SU-DHL-6 (cell line): ENCODE measurements at regions not wholly inside any gene's neighbourhood (a gene's known extent, or its start where the extent isn't known, plus 50 kb on each side); places are given as distances from the start of the nearest gene placed in this dataset.

ENCODE experiments used
- H2AFZ ChIP-seq: fragments of 200-600 bp; sonication (generic); 2 replicates; pipeline ENCODE4 v1.6.1; 2014; ENCODE audit warnings: low read depth, mild to moderate bottlenecking, moderate library complexity, mixed read lengths, antibody characterized with exemption, low read length; ENCODE audit not compliant: severe bottlenecking
- H3F3A ChIP-seq: fragments of 200-600 bp; shearing (Covaris generic); 2 replicates; pipeline ENCODE4 v1.6.0; 2016; ENCODE audit warnings: antibody characterized with exemption, mild to moderate bottlenecking; ENCODE audit not compliant: insufficient read depth
- H3K27ac ChIP-seq: fragments of 200-600 bp; sonication (generic); 2 replicates; pipeline ENCODE4 v1.5.1; 2016; ENCODE audit warnings: low read depth, mild to moderate bottlenecking, low read length, moderate library complexity, mixed read lengths
- H3K27me3 ChIP-seq: fragments of 200-600 bp; sonication (generic), shearing (Covaris generic); 2 replicates; pipeline ENCODE4 v1.6.0; 2014; ENCODE audit warnings: mild to moderate bottlenecking, low read length
- H3K36me3 ChIP-seq: fragments of 200-600 bp; sonication (generic); 2 replicates; pipeline ENCODE4 v1.6.1; 2014; ENCODE audit warnings: mild to moderate bottlenecking, low read length, mixed read lengths
- H3K4me2 ChIP-seq: fragments of 300-600, 200-600 bp; shearing (Covaris generic), sonication (generic); 2 replicates; pipeline ENCODE4 v1.6.0; 2014; ENCODE audit warnings: low read length, low read depth, mild to moderate bottlenecking; ENCODE audit not compliant: poor library complexity, severe bottlenecking
- H3K4me3 ChIP-seq: fragments of 200-600 bp; sonication (generic); 2 replicates; pipeline ENCODE4 v1.5.1; 2014; ENCODE audit warnings: antibody characterized with exemption, low read length, mild to moderate bottlenecking, mixed read lengths; ENCODE audit not compliant: insufficient read depth, poor library complexity, severe bottlenecking
- H3K79me2 ChIP-seq: fragments of 200-600 bp; sonication (generic); 2 replicates; pipeline ENCODE4 v1.6.1; 2014; ENCODE audit warnings: mild to moderate bottlenecking, low read length, moderate library complexity; ENCODE audit not compliant: insufficient read depth
- H3K9ac ChIP-seq: fragments of 200-600 bp; sonication (generic); 2 replicates; pipeline ENCODE4 v1.7.0; 2014; ENCODE audit warnings: mild to moderate bottlenecking, low read length
- H3K9me2 ChIP-seq: fragments of 200-600 bp; sonication (generic); replicated peaks from 2 replicates; pipeline ENCODE4 v1.6.1; 2014; ENCODE audit warnings: low read length; ENCODE audit not compliant: insufficient read depth
- H3K9me3 ChIP-seq: fragments of 200-600 bp; sonication (generic); 2 replicates; pipeline ENCODE4 v1.6.1; 2014; ENCODE audit warnings: low read length, mixed read lengths; ENCODE audit not compliant: insufficient read depth
- H4K20me1 ChIP-seq: fragments of 200-600 bp; sonication (generic); 2 replicates; pipeline ENCODE4 v1.6.1; 2014; ENCODE audit warnings: low read depth, mild to moderate bottlenecking, antibody characterized with exemption, low read length, moderate library complexity, mixed read lengths
- CTCF ChIP-seq: fragments of 200-600 bp; sonication (generic); IDR thresholded peaks from one replicate; pipeline ENCODE4 v1.5.1; 2017; ENCODE audit warnings: antibody characterized with exemption, mild to moderate bottlenecking, low read length, moderate library complexity; ENCODE audit not compliant: insufficient read depth, poor library complexity, severe bottlenecking
- EZH2phosphoT487 ChIP-seq: fragments of 200-600 bp; sonication (generic), shearing (Covaris generic); conservative IDR thresholded peaks from 2 replicates; pipeline ENCODE4 v1.6.1; 2018; ENCODE audit warnings: mild to moderate bottlenecking, antibody characterized with exemption, low read length, moderate library complexity, mixed read lengths

- Histone ChIP-seq H3K9me3 (no peaks in the 10 kb centered on the region), H3K36me3 (no peaks in the 10 kb centered on the region), H3F3A (no peaks in the 10 kb centered on the region), H3K9ac (no peak overlapping the region), H3K27me3 (no peaks in the 10 kb centered on the region), H3K27ac (no peak overlapping the region), H3K4me3 (no peak overlapping the region), H3K79me2 (no peaks in the 10 kb centered on the region), H2AFZ (no peak overlapping the region), H3K9me2 (no peaks in the 10 kb centered on the region), H3K4me2 (no peak overlapping the region), H4K20me1 (no peaks in the 10 kb centered on the region)
- TF ChIP-seq EZH2phosphoT487 (no peak), CTCF (no peak)
Observed at GRCh38 chr7:34486371-34486770, 171.6 kb upstream of the NPSR1 start.

GRCh38 chr7:34487391-34488115 lies 170.5 kb upstream of the NPSR1 start:
- H3K79me2 ChIP-seq: no peaks in the 10 kb centered on the region
- H3K4me2 ChIP-seq: no peak overlapping the region
- H3K9me3 ChIP-seq: no peaks in the 10 kb centered on the region
- no peaks in the 10 kb centered on the region for H4K20me1 ChIP-seq
- no peak for TF ChIP-seq EZH2phosphoT487
- TF ChIP-seq CTCF: no peak
- no peak overlapping the region for H2AFZ ChIP-seq
- no peak overlapping the region for H3K27ac ChIP-seq
- H3K27me3 ChIP-seq: no peaks in the 10 kb centered on the region
- no peaks in the 10 kb centered on the region for H3K36me3 ChIP-seq
- H3K9ac ChIP-seq: no peak overlapping the region
- H3F3A ChIP-seq: no peaks in the 10 kb centered on the region
- H3K4me3 ChIP-seq: no peak overlapping the region
- no peaks in the 10 kb centered on the region for H3K9me2 ChIP-seq

GRCh38 chr7:34488766-34489165 lies 169.3 kb upstream of the NPSR1 start:
- H3F3A ChIP-seq: no peaks in the 10 kb centered on the region
- no peaks in the 10 kb centered on the region for H3K9me3 ChIP-seq
- H3K9me2 ChIP-seq: no peaks in the 10 kb centered on the region
- H3K9ac ChIP-seq: no peak overlapping the region
- H3K4me2 ChIP-seq: no peak overlapping the region
- no peak overlapping the region for H3K27ac ChIP-seq
- H3K79me2 ChIP-seq: no peaks in the 10 kb centered on the region
- H2AFZ ChIP-seq: no peak overlapping the region
- no peaks in the 10 kb centered on the region for H4K20me1 ChIP-seq
- TF ChIP-seq CTCF (no peak), EZH2phosphoT487 (no peak)
- no peaks in the 10 kb centered on the region for H3K36me3 ChIP-seq
- no peak overlapping the region for H3K4me3 ChIP-seq
- H3K27me3 ChIP-seq: no peaks in the 10 kb centered on the region
